ENCODE measurements at regions not wholly inside any gene's neighbourhood (a gene's known extent, or its start where the extent isn't known, plus 50 kb on each side); places are given as distances from the start of the nearest gene placed in this dataset.

DNA sequence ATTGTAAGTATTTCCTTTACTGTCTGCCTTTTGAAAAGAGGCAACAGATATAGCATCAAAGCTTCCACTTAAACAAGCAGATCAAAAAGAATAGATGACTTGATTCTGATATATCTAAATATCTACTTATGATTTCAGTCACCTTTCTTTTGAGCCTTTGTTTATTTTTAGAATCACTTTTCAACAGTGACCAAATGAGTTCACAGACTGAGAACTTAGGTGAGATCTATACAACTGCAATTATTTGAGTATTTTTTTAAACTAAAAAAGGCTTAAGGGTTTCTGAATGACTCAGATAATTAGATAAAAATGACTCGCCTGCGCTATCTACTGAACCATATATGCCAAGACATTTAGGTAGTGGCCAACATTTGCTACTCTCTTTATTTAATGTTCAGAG is 166.7 kb upstream of the KCNIP4 start:
- no peak for DNase-seq (ENCODE audit: low read depth in 2 of 2)

GRCh38 chr4:22103768-22104167 is 155.2 kb upstream of the KCNIP4 start:
- DNase-seq (ENCODE audit: low read depth in 2 of 2): no peak

DNA sequence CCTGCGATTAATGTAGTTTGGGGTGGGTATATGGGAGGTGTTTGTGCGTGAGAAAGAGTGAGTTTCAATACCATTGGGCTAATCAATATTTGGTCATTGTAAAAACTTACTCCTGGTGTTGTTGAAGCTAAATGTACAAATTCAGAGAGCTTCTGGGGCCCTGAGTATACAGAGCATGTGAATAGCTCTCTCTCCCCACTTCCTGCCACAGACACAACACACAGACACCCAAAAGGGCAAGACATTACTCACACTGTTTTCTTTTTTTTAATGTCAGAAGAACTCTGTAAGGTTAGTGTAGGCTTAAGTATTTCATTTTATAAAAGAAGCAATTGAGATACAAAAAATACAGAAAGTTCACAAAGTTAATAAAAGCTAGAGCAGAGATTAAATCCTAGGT is 151.3 kb upstream of the KCNIP4 start:
- no peak for DNase-seq (ENCODE audit: low read depth in 2 of 2)

DNA sequence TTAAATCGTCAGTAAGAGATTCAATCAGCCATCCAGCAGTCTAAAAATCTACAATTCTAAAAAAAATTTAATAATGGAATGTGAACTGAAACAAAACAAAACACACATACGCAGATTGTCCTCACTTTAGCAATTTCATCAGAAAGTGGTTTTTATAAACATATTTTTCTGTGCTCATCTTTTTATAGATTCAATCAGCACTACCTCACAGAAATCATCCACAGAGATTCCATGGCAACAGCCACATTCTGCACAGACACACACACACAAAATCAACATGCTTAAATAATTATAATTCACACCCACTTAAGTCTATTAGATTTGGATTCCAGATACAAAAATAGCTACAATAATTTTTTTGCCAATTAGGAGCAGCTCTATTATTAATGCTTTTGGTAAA is 149.0 kb upstream of the KCNIP4 start:
- DNase-seq (ENCODE audit: low read depth in 2 of 2): no peak

DNA sequence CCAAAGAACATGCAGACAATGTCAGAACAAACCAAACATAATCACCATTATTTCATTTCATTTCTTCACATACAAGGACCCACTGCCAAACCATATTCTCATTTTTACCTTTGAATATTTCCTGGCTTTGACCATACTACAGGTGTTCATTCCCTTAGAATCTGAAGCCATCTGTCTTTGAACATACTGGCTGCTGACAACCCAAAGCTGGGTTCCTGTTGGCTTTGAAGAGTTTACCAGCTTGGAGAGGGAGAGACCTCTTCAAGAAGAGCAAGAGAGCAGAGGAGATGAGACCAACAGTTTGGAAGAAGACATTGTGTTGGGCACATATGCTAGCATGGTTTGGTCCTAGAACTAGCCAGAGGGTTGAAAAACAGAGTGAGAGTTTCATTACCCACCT is 145.6 kb upstream of the KCNIP4 start:
- no peak for DNase-seq (ENCODE audit: low read depth in 2 of 2)

GRCh38 chr4:22093126-22093525 is 144.6 kb upstream of the KCNIP4 start:
- no peak for DNase-seq (ENCODE audit: low read depth in 2 of 2)

GRCh38 chr4:22091906-22092305 is 143.3 kb upstream of the KCNIP4 start:
- DNase-seq (ENCODE audit: low read depth in 2 of 2): no peak

DNA sequence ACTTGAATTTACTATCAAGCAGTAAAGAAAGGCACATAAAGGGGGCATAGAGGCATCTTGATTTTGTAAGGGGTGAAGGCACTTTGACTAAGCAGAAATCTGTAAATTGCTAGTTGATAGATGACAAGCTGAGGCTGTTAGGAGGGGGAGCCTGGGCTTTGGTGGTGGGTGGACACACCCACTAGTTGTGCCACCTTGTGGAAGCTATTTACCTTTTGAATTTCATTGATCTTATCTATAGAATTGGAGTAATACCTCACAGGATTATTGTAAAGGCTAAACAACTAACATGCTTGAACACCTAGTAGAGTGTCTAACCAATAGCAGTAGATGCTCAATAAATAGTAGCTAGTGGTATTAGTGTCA is 142.8 kb upstream of the KCNIP4 start:
- DNase-seq (ENCODE audit: low read depth in 2 of 2): no peak

DNA sequence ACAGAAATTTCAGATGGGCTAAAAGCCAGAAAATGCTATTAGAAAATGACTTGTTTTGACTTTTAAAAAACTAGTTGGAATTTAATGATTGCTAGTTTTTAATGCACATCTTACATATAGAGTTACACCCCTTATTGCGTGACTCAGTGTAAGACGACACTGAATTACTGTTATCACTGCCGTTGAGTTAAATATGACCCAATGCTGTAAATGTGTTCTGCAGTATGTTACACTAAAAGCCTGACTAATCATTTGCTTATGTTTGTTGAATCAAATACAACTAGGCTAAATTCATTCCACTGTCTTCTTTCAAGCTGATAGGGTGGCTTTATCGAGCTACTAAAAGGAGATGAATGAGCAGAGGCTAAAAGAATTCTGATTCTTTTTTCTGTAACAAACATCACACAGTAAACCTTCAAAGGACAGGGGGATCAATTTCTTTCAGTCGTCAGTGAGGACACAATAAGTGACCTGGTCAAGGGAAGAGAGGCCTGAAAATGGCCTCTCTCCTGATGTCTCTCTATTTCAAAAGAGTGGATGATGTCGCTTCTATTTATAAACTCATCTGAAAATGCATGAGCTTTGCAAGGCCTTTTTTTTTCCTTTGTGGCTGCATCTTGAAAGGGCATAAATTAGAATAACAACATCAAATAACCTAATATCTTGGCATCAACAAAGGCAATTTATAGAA is 142.2 kb upstream of the KCNIP4 start:
- no peak for DNase-seq (ENCODE audit: low read depth in 2 of 2)

GRCh38 chr4:22077571-22077970 is 129.0 kb upstream of the KCNIP4 start:
- no peak for DNase-seq (ENCODE audit: low read depth in 2 of 2)

DNA sequence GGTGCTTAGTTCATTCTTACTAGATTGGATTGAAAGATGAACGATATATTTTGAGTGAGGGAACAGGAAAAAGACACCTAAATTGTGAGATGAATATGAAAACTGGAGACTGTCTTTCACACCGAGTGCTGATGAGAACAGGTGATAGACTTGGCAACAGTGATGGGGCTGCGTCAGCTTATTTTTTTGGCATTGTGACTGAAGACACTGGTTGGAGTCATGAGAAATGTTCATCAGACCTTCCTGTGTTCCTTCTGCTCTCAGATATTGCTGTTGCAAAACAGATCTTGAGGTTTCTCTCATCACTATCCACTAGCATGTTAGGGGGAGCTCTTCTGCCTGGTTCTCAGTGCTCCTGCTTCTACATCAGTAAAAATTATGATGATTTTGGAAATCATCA is 124.2 kb upstream of the KCNIP4 start:
- DNase-seq (ENCODE audit: low read depth in 2 of 2): no peak

DNA sequence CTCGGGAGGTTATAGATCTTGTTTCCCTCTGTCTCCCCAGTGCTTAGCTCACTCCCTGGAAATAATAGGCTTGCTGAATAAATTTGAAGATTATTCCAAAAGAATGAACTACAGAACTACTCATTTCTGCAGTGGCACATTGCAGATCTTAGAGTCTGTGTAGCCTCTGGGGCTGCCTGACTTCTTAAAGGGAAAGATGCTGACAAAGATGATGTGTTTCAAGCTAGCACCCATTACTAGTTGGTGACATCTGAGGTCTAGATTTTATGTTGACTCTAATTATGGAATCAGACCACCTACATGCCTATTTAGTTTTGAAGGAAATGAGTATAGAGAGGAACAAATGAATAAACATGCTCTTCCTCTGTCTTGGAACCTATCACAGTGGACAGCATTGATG is 123.7 kb upstream of the KCNIP4 start:
- no peak for DNase-seq (ENCODE audit: low read depth in 2 of 2)

- no peak for DNase-seq (ENCODE audit: low read depth in 2 of 2)
Measured at GRCh38 chr4:22071749-22072148, 123.2 kb upstream of the KCNIP4 start.

DNA sequence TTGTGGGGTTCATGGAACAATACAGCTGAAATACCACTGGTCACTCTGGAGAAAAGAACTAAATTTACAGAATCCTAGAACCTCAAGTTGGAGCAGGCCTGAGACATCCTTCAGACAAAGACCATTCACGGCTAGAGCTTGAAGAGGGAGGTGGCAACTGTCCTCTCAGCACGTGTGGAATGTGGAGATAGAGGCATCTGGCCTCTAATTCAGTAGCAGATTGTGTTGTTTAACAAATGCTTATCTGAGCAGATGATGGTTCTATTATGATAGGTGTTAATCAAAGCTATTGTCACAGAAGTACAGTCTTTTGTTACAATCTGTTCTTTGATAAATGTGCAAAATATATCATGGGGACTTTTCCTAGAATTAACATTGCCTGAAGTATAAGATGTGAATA is 121.7 kb upstream of the KCNIP4 start:
- DNase-seq (ENCODE audit: low read depth in 2 of 2): no peak

DNA sequence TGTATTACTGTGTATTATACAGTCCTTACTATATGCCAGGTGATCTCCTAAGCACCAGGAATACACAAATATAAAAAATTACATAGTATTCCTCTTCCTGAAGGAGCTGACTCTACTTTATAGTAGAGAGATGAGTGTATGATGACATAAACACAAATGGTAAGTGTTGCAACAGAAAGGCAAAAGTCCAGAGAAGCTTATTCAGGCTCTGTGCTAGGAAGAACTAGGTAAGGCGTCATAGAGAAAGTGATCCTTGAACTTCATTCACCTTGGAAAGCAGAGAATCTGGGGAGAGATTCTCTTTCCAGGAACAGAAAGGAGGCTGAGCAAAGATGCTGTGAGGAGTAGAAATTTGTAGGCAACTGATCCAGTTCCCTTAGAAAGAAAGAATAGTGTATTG is 115.0 kb upstream of the KCNIP4 start:
- DNase-seq (ENCODE audit: low read depth in 2 of 2): no peak

DNA sequence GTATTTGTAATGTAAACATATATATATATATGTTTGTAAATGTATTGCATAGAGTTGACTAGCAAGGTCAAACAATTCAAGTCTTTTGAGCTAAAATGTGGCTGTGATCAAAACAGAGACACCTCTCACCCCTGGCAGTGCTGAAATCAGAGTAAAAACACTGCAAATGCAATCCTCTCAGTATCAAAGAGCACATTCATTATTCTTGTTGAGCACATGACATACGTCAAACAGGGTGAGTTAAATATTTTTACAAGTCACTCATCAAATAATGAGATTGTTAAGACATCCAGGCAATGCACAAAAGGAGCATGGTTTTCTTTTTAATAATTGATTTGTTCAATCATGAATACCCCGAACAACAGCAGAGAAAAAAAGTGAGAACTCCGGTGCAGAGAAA is 114.1 kb upstream of the KCNIP4 start:
- no peak for DNase-seq (ENCODE audit: low read depth in 2 of 2)

GRCh38 chr4:22055954-22056353 is 107.4 kb upstream of the KCNIP4 start:
- no peak for DNase-seq (ENCODE audit: low read depth in 2 of 2)

DNA sequence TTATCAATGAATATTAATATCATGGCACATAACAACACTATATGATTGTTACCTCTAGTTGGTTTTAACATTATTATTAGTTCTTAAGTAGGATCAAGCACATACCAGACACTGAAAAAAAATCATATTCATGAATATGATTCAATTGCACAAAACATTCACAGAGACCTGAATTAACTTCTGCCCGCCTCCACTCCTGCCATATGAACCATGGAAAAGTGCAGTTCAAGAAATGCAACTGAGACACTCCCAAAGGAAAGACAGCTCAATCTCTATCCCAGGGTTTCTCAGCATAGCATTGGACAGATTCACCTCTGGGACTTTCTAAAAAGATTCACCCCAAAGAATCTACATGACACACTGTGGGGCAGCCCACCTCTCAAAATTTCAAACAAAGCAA is 103.5 kb upstream of the KCNIP4 start:
- no peak for DNase-seq (ENCODE audit: low read depth in 2 of 2)

DNA sequence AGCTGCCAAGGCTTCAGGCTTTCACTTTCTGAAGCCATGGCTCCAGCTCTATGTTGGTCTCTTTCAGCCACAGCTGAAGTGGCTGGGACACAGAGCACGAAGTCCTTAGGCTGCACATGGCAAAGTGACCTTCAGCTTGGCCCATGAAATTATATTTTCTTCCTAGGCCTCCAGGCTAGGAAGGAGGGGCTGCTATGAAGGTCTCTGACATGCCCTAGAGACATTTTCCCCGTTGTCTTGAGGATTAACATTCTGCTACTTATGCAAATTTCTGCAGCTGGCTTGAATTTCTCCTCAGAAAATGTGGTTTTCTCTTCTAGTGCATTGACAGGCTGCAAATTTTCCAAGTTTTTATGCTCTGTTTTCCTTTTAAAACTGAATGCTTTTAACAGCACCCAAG is 99.8 kb upstream of the KCNIP4 start:
- DNase-seq (ENCODE audit: low read depth in 2 of 2): no peak

- no peak for DNase-seq (ENCODE audit: low read depth in 2 of 2)
Measured at GRCh38 chr4:22047793-22048192, 99.2 kb upstream of the KCNIP4 start.

GRCh38 chr4:22045051-22045630 is 96.6 kb upstream of the KCNIP4 start:
- no peak for DNase-seq (ENCODE audit: low read depth in 2 of 2)

DNA sequence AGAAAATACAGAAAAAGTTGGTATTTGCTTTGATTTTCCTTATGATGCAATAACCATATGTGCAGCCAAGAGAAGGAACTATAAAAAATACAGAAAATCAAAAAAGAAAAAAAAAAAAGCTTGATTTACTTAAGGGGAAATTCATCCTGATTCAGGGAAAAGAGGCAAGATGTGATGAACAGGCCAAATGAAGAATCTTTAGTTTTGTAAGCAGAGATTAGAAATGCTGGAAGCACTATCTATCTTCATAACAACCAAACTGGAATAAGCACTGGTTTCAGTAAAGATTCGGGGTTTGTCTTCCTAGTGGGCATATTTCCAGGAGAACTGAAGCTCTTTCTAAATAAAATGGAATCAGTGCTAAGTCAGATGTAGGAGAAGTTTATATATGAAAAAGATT is 82.9 kb upstream of the KCNIP4 start:
- no peak for DNase-seq (ENCODE audit: low read depth in 2 of 2)

DNA sequence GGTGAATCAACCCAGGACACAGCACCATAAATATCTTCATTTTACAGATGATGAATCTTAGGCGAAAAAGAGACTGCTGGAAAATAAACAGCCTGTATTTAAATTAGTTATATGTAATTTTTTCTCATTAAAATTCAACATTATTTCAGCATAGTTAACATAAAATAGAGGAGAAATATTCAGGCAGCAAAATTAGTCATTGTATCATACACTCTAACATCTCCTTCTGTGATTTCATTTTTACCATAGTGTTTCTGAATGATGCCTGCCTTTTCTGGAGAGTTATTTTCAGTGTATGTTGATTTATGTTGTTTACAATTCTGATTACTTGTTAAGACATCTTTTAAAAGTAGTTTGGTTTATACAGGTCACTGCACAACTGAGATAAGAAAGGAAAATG is 82.3 kb upstream of the KCNIP4 start:
- no peak for DNase-seq (ENCODE audit: low read depth in 2 of 2)

DNA sequence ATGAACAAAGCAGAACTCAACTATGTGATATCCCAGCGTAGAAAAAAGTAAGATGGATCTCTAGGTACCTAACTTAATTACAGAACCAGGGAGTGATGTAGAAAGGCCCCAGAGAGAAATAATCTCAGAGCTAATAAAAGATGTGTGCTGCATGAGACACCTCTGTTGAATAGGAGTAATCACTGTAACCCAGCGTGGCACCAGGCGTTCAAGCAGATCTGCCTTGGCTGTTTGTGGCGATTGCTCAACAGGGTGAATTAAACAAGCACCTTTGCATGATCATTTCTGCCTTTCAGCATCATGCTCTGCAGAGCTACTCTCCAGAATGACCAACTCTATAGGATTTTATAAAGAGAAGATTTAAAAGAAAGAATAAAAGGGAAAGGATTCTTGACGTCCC is 81.7 kb upstream of the KCNIP4 start:
- no peak for DNase-seq (ENCODE audit: low read depth in 2 of 2)
